Left renal cortex interstitium (tissue), 4 donors: ENCODE measurements at regions not wholly inside any gene's neighbourhood (a gene's known extent, or its start where the extent isn't known, plus 50 kb on each side); places are given as distances from the start of the nearest gene placed in this dataset.
A peak's percentile ranks its signal among the peaks of the same experiment; 100 is the strongest.
"Not testable (repeated sequence)": the region's sequence is repeated elsewhere in the genome, so short reads cannot be mapped to it uniquely, and the experiment has no call there.

Experiments used
- DNase-seq, 4 donors: peaks; one replicate each; pipeline ENCODE4 v3.0.0-alpha.2; 2013; ENCODE audit warnings: low read depth in 4 of 4, low spot score in 2 of 4, missing footprints in 1 of 4

DNA sequence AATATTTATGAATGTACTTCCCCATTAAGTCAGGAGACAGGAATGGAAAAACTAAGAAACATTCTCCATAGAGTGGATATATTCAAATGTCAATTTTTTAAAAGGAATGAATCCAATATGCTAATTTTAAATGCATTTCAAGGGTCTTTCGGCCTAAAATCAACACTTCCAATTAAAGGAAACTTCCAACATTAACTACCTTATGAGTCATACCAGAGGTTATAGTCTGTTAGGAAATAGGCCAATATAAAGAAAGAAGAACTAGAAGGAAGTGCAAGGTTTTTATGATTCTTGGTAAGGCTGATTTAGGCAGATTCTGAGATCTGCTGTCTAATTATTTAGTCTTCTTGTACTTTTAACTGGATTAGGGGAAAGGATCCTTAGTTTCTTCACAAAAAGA lies 260.1 kb upstream of the EDNRA start:
- DNase-seq, result no peak

DNA sequence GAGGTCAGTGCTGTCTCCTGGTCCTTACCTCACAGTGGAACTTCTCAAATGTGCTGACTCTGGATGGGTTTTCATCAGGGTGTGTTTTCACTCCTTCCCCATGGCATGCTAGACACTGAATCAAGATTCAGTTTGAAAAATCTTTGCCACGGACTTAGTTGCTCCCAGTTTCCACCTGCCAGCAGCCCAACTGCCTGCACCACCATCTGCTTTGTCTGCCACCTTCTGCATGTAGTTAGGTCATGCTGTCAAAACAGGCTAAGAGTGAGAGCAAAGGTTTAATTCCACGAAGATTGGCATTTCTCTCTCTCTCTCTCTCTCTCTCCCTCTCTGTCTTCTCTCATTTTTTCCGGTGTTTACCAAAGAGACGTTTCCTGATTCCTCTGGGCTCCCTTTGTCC lies 258.0 kb upstream of the EDNRA start:
- no peak for DNase-seq

DNA sequence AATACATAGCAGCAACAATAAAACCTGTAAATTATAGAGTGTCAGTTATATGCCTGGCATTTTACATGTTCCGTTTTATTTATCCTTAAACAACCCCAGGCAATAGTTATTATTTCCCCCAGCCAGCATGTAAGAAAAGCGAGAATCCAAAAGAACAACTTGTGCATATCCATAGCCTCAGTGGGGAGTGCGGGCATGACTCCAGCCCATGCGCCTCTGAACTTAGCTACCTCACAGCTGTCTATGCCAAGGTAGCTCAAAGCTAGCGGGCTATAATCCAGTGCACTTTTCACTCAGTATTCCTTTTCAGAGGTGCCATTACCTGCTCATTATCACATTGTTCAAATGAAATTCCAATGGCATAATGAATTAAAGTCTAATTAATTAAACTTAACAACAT lies 257.3 kb upstream of the EDNRA start:
- no peak for DNase-seq

DNA sequence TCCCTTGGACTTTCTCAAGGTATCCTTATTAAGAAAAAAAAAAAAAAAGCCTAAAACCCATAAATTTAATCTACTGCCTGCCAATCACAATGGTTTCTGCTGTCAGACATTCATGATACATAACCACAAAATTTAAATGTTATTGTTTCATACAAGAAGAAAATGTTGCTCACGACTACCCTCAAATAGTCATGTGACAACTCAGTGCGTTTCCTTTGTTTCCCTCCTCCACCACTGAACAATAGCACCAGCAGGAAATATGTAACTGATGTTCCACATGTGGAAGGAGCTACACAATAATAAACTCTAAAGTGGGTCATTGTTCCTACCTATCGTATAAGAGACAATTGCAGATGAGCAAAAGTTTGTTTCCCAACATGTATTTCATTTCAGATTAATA lies 244.1 kb upstream of the EDNRA start:
- no peak for DNase-seq

DNA sequence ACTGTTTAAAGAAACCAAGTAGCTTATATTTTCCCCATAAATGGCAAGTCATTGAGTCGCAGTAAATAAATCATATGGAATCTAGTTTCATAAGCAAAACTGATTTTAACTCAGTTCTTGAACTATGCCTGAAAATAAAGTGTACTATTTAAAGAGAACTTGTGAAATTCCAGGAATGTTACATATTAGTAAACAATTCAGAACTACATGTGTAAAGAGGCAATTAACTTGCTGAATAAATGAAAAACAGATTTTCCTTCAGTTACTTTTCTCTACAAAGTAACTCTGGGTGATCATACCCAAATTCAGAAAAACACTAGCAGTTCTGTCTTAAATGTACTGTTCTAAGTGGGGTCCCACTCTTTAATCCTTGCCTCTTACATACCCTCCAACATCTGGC lies 236.1 kb upstream of the EDNRA start:
- no peak for DNase-seq

DNA sequence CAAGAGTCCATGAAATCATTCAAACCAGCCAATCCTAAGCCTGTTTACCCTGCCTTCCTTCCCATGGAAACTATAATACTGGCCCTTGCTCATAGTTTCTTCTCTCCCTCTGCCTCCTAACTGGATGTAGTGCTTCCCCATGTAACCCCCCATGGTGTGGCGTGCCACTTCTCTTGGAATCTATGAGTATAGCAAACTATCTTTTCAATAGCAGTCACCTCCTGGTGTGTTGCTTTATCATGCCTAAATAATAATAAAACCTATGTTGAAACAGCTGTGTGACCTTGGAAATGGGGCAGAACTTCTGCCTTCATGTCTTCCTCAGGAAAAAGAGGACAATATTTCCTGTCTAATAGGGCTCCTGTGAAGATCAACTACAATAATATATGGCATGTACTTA lies 234.8 kb upstream of the EDNRA start:
- DNase-seq, result no peak

DNA sequence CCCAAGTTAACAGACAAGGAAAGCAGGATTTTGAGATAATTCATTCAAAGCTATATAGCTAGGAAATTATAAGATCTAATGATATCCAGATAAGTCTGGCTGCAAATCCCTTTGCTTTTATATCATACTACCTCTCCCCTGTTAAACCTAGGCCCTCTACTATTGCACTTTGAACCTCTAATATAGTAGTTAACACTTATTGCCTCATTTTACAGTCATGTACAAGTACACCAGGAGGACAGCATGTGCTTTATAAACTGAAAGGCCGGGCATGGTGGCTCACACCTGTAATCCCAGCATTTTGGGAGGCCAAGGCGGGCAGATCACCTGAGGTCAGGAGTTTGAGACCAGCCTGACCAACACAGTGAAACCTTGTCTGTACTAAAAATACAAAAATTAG lies 234.4 kb upstream of the EDNRA start:
- not testable (repeated sequence) for DNase-seq

DNA sequence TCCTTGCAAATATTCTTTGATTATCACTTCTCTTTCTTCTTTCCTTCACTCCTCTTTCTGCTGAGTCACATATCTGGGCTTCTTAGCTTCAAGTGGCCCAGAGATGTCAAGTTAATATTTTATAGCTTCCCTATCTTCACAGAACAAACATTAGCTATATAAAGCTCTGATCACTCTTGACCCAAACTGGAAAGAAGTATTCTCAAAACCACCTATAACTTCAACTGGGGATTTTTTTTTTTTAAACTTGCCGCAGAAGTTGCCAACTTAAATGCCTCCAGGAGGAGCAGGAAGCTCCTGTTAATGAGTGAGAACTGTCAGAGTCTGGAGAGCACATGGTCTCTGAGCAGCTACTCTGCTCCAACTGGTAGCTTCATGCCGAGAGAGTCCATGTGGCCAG lies 233.3 kb upstream of the EDNRA start:
- DNase-seq, result no peak

DNA sequence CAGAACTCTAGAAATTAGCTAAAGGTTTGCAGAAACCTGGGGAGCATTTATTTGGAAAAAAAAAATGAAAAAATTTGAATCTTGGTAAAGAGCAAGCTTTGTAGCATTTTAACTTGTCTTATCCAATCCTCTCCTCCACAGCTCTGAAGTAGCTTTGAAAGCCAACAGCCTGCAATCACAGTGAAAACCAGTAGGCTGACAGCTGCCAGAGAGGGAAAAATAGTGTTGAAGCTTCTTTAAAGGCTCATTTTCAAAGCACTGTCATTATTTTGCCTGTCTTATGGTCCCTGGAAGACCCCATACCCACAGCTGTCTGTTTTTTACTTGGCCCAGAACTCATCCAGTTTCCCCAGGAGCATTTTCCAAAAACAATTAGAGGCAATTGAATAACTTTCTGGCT lies 230.8 kb upstream of the EDNRA start:
- DNase-seq, result no peak

DNA sequence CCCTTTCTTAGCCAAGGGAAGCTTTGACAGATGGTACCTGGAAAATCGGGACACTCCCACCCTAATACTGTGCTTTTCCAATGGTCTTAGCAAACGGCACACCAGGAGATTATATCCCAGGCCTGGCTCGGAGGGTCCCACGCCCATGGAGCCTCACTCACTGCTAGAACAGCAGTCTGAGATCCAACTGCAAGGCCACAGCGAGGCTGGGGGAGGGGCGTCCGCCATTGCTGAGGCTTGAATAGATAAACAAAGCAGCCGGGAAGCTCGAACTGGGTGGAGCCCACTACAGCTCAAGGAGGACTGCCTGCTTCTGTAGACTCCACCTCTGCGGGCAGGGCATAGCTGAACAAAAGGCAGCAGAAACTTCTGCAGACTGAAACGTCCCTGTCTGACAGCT lies 225.6 kb upstream of the EDNRA start:
- DNase-seq, result not testable (repeated sequence)

DNA sequence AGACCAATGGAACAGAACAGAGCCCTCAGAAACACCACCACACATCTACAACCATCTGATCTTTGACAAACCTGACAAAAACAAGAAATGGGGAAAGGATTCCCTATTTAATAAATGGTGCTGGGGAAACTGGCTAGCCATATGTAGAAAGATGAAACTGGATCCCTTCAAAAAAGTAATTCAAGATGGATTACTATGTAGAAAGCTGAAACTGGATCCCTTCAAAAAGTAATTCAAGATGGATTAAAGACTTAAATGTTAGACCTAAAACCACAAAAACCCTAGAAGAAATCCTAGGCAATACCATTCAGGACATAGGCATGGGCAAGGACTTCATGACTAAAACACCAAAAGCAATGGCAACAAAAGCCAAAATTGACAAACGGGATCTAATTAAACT lies 221.6 kb upstream of the EDNRA start:
- DNase-seq, result not testable (repeated sequence)

DNA sequence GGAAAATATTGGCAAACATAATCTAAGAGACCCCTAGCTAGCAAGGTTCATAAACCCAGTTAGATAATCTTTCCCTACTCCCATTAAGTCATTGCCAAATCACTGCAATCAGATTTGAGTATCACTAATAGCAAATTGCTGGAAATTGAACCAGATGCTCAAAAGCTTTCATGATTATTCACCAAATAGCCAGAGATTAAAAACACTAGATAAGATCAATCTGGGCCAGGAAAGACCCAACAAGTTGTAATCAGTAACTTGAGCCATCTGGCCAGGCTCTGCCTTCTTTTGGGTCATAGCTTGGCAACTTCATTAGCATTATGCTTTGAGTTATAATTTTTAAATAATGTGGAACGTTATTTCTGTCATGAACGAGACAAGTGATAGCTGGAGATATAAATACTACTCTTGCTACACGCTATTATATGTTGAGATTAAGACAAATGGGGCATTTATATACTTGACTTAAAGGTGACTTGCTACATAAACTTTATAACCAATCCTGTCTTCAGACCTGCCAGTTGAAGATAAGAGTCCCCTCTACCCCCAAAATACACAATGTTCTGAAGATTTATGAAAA lies 196.6 kb upstream of the EDNRA start:
- DNase-seq, result no peak

DNA sequence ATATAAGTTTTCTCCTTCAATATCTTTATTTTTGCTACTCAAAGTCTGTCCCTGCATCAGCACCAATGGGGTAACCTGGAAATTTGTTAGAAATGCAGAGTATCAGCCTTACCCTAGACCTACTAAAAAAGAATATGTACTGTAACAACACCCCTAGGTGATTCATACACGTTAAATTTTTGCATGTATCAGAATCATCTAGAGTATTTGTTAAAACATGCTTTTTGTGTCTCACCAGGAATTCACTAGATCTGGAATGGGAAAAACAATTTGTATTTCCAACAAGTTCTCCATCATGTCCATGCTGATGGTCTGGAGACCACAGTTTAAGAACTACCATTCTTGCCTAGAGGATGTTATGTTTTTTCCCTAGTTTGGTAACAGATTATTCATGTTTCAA lies 196.0 kb upstream of the EDNRA start:
- DNase-seq, result no peak

DNA sequence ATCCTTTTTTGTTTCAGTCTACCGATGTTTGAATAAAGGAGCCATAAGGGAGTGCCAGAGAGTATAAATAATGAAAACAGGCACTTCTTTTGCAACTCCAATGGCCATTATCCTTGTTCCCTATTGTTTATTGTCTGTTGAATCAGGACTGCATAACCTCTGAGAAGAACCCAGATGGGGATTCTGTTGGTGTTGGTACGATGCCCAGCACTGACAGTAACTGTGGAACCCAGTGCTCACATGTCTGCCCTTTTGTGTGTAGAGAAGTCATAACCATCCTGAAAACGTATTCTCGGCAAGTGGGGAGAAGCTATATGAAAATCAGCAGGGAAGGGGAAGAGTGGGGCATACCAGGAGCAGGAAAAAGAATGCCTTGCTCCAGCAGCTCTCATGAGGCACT lies 195.1 kb upstream of the EDNRA start:
- no peak for DNase-seq

DNA sequence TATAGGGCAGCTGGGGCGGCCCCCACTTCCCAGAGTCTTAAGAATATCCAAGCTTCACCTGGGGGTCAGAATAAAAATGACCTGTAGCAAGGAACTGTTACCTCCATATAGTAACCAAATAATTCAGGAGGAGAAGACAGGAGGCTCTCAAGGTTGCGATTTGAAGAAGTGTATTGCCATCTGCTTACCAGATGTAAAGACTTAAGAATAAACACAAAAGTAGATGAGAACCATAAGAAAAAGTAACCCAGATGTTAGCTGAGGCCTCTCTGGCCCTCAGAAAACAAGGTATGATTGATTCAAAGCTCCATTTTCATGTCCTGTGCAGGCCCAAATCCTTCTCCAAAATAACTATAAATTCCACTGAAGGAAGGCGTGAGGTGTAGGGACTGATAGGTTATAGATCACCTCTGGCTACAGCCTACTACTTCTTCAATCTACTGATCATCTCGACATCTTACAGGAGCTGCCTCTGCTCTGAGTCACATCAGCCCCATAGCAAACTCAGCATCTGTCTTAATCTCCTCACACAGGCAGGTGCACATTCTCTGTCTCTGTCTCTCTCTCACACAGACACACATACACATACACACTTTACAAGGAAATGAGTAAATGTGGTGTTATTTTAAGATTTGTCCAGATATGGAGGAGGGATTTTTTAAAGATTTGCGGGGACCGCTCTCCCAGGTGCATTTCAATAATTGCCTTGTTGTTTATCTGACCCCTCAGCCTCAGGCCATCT lies 193.9 kb upstream of the EDNRA start:
- no peak for DNase-seq

DNA sequence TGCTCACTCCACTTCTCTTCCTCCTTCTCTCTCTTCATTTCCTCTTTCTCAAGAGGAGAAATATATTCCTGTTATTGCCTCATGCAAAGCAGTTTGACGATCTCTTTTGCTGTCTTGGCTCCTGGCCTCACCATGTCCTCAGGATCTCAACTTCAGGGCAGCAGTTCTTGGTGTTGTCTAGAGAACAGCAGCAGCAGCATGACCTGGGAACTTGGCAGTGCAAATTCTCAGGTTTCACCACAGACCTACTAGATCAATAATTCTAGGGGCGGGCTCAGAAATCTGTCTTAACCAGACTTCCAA lies 193.4 kb upstream of the EDNRA start:
- no peak for DNase-seq

DNA sequence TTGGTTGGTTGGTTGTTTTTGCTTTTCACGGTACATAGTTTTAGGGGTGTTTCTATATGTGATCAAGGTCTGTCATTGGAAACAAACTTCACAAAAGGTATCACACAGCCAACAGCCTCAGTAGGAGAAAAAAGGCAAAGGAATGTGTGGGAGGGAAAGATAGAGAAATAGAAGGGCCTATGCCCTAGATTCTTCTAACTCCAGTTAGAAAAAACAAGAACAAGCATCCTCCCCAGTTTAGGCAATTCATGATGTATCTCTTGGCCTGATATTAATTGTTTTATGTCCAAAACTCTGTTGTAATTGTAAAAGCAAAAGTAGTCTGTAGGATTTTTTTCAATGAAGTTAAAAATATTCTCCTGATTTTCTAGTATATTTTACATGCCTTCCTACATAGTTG lies 192.4 kb upstream of the EDNRA start:
- DNase-seq, result no peak

DNA sequence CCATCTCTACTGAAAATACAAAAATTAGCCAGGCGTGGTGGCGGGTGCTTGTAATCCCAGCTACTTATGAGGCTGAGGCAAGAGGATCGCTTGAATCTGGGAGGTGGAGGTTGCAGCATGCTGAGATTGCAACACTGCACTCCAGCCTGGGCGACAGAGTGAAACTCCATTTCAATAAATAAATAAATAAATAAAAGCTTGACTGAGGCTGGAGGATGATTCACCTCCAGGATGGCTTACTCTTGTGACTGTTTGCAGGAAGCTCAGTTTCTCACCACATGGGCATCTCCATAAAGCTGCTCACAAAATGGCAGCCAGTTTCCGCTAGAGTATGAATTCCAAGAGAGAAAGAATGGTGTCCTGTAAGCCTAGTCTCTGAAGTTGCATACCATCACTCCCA lies 191.7 kb upstream of the EDNRA start:
- DNase-seq, result no peak

DNA sequence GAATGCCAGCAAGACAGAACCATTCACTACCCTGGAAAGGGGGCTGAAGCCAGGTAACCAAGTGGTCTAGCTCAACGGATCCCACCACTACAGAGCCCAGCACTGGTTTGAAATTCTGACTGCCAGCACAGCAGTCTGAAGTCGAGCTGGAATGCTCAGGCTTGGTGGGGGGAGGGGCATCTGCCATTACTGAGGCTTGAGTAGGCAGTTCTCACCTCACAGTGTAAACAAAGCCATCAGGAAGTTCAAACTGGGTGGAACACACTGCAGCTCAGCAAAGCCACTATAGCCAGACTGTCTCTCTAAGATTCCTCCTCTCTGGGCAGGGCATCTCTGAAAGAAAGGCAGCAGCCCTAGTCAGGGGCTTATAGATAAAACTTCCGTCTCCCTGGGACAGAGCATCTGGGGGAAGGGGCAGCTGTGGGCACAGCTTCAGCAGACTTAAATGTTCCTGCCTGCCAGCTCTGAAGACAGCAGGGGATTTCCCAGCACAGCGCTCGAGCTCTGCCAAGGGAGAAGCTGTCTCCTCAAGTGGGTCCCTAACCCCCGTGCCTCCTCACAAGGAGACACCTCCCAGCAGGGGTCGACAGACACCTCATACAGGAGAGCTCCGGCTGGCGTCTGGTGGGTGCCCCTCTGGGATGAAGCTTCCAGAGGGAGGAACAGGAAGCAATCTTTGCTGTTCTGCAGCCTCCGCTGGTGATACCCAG lies 188.1 kb upstream of the EDNRA start:
- DNase-seq, result not testable (repeated sequence)

DNA sequence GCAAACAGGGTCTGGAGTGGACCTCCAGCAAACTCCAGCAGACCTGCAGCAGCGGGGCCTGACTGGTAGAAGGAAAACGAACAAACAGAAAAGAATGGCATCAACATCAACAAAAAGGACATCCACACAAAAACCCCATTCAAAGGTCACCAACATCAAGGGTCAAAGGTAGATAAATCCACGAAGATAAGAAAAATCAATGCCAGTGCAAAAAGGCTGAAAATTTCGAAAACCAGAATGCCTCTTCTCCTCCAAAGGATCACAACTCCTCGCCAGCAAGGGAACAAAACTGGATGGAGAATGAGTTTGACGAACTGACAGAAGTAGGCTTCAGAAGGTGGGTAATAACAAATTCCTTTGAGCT lies 187.6 kb upstream of the EDNRA start:
- not testable (repeated sequence) for DNase-seq

DNA sequence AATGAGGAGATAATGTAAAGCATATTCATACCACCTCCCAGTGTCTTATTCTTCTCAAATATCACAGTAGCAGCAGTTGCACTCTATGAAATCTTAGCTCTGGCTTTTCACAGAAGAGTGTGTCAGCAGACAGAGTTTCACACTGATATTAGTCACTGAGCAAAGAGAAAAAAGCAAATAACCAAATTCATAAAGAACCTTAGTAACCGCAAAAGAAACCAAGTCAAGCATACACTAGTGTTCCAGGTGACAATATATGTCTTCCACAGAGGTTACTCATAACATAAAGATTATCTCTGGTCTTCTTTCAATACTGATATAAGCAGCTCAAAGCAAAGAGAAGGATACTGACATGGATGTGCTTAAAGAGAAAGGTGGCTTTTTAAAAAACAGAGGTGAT lies 181.7 kb upstream of the EDNRA start:
- no peak for DNase-seq

DNA sequence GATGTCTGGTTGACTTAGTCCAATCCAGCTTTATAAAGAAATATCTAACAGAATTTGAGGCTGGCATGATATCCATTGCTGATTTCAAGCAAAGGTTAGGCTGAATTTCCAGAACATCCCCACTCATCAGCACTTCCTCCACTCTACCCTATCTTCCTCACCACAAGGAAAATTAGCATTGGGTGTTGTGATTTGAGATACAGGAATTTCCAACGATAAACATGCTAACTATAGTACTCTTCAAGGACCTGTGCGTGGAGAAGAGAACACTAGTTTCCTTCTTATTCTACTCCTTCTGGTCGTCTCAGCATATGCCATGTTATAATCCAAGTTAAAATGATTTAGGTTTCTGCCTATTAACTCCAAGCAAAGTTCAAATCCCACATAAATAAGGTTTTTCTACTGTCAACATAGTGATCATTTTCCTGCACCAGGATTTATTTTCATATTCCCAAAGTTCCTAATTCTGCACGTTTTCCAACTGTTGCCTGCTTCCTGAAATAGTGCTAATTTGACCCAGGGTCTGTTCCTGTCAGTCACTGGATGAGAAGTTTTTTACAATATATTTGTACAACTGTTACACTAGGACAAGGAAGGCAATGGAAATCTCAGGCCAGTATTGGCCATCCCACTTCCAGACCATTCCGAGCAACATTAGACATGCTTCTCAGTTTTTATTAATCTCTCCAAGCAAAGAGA lies 177.6 kb upstream of the EDNRA start:
- peak in 1 of 4 donors; percentile 63 for DNase-seq
